ENCODE measurements at regions not wholly inside any gene's neighbourhood (a gene's known extent, or its start where the extent isn't known, plus 50 kb on each side); places are given as distances from the start of the nearest gene placed in this dataset.
"Not testable (repeated sequence)": the region's sequence is repeated elsewhere in the genome, so short reads cannot be mapped to it uniquely, and the experiment has no call there.

- DNase-seq, result peak; percentile 58
Observed at GRCh38 chr9:7336356-7337065, 463.1 kb downstream of the DMAC1 start.

- no peak for DNase-seq
Observed at GRCh38 chr9:7333719-7334118, 465.9 kb downstream of the DMAC1 start.

- no peak for DNase-seq
Observed at GRCh38 chr9:7332780-7333179, 466.8 kb downstream of the DMAC1 start.

GRCh38 chr9:7328453-7328852 is 471.1 kb downstream of the DMAC1 start:
- DNase-seq, result no peak

- no peak for DNase-seq
Observed at GRCh38 chr9:7325995-7326394, 473.6 kb downstream of the DMAC1 start.

- no peak for DNase-seq
Observed at GRCh38 chr9:7324152-7324598, 475.4 kb downstream of the DMAC1 start.

- DNase-seq, result no peak
Observed at GRCh38 chr9:7320841-7321240, 478.7 kb downstream of the DMAC1 start.

GRCh38 chr9:7320139-7320538 is 479.4 kb downstream of the DMAC1 start:
- peak; percentile 35 for DNase-seq

- DNase-seq, result no peak
Observed at GRCh38 chr9:7318920-7319319, 480.7 kb downstream of the DMAC1 start.

GRCh38 chr9:7316967-7317366 is 482.6 kb downstream of the DMAC1 start:
- DNase-seq, result peak; percentile 50

GRCh38 chr9:7316166-7316795 is 483.3 kb downstream of the DMAC1 start:
- DNase-seq, result no peak

- no peak for DNase-seq
Observed at GRCh38 chr9:7315746-7316145, 483.8 kb downstream of the DMAC1 start.

GRCh38 chr9:7315116-7315515 is 484.5 kb downstream of the DMAC1 start:
- DNase-seq, result no peak

- no peak for DNase-seq
Observed at GRCh38 chr9:7313389-7313788, 486.2 kb downstream of the DMAC1 start.

- not testable (repeated sequence) for DNase-seq
Observed at GRCh38 chr9:7309051-7309450, 490.5 kb downstream of the DMAC1 start.

GRCh38 chr9:7305677-7306076 is 493.9 kb downstream of the DMAC1 start:
- no peak for DNase-seq

GRCh38 chr9:7304627-7304995 is 495.0 kb downstream of the DMAC1 start:
- no peak for DNase-seq

- no peak for DNase-seq
Observed at GRCh38 chr9:7303907-7304626, 495.5 kb downstream of the DMAC1 start.

GRCh38 chr9:7300484-7300883 is 499.1 kb downstream of the DMAC1 start:
- DNase-seq, result no peak

GRCh38 chr9:7298123-7298522 is 501.5 kb downstream of the DMAC1 start:
- no peak for DNase-seq

GRCh38 chr9:7297521-7297920 is 502.1 kb downstream of the DMAC1 start:
- DNase-seq, result no peak

- DNase-seq, result no peak
Observed at GRCh38 chr9:7293091-7293490, 506.5 kb downstream of the DMAC1 start.

GRCh38 chr9:7289773-7290172 is 509.8 kb downstream of the DMAC1 start:
- DNase-seq, result no peak

- DNase-seq, result no peak
Observed at GRCh38 chr9:7287986-7288385, 511.6 kb downstream of the DMAC1 start.
